ENCODE measurements at regions not wholly inside any gene's neighbourhood (a gene's known extent, or its start where the extent isn't known, plus 50 kb on each side); places are given as distances from the start of the nearest gene placed in this dataset.

DNA sequence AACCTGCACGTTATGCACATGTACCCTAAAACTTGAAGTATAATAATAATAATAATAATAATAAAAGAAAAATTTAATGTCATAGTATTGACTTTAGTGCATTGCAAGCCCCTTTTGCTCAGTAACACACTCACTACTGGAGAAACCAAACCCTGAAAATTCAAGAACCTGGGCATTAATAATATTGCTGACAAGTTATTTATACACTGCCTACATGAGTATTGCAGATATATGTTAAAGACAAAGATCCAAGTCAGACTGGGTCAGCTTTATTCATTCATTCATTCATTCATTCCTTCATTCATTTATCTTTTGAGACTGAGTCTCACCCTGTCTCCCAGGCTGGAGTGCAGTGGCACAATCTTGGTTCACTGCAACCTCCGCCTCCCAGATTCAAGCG is 1711.2 kb downstream of the TP53TG3F start:
- no peak overlapping the region for H3K18ac ChIP-seq (ENCODE audit: insufficient read length, low read depth, low read length)
- H3K9me3 ChIP-seq (ENCODE audit: control insufficient read depth, low read depth, low read length) = peaks cover 58% of the 10 kb centered on the region
- H2BK12ac ChIP-seq (ENCODE audit: insufficient read length, low read depth, low read length) = no peak overlapping the region
- no peaks in the 10 kb centered on the region for H3K79me2 ChIP-seq (ENCODE audit: insufficient read depth, low read length)
- Mint-ChIP-seq H3K4me1 (no peaks in the 10 kb centered on the region), H3K36me3 (ENCODE audit: insufficient read depth in 1 of 3, low read depth in 3 of 3) (peaks cover 5 to 11% (median 10%) of the 10 kb centered on the region in 3 experiments; a peak in 6 of 7 replicates), H3K27ac (no peak overlapping the region), H3K27me3 (ENCODE audit: low read depth) (no peaks in the 10 kb centered on the region; the same call in 1 of the 2 replicates), H3K9me3 (peaks cover 71 to 79% of the 10 kb centered on the region in 2 experiments), H3K4me3 (no peak overlapping the region)
- H3K9ac ChIP-seq (ENCODE audit: extremely low read depth, insufficient read length, low read length) = no peak overlapping the region
- H3K23ac ChIP-seq (ENCODE audit: insufficient read length, low read depth, low read length) = no peak overlapping the region
- DNase-seq = no peak
- no peaks in the 10 kb centered on the region for H3K79me1 ChIP-seq (ENCODE audit: insufficient read depth, low read depth, low read length, poor library complexity, severe bottlenecking)
- no peak overlapping the region for H3K56ac ChIP-seq (ENCODE audit: insufficient read length, low read depth, low read length)
- H3K4me2 ChIP-seq (ENCODE audit: insufficient read depth, insufficient read length, low read length) = no peak overlapping the region
- no peaks in the 10 kb centered on the region for H3K4me1 ChIP-seq (ENCODE audit: insufficient read depth, low read length)
- no peak overlapping the region for H4K5ac ChIP-seq (ENCODE audit: insufficient read length, low read depth, low read length)
- no peak overlapping the region for H3K27ac ChIP-seq (ENCODE audit: insufficient read length, low read depth, low read length)
- no peaks in the 10 kb centered on the region for H4K20me1 ChIP-seq (ENCODE audit: control insufficient read depth, insufficient read depth, insufficient read length)
- no CpG with 5 or more reads among the region's 3 CpGs for WGBS (ENCODE audit: extremely low coverage, insufficient read length, low lambda C conversion rate)
- H3K27me3 ChIP-seq (ENCODE audit: insufficient read depth, low read length) = no peaks in the 10 kb centered on the region
- no peak overlapping the region for H3K4ac ChIP-seq (ENCODE audit: low read depth, low read length)
- TF ChIP-seq, protein P1, sequence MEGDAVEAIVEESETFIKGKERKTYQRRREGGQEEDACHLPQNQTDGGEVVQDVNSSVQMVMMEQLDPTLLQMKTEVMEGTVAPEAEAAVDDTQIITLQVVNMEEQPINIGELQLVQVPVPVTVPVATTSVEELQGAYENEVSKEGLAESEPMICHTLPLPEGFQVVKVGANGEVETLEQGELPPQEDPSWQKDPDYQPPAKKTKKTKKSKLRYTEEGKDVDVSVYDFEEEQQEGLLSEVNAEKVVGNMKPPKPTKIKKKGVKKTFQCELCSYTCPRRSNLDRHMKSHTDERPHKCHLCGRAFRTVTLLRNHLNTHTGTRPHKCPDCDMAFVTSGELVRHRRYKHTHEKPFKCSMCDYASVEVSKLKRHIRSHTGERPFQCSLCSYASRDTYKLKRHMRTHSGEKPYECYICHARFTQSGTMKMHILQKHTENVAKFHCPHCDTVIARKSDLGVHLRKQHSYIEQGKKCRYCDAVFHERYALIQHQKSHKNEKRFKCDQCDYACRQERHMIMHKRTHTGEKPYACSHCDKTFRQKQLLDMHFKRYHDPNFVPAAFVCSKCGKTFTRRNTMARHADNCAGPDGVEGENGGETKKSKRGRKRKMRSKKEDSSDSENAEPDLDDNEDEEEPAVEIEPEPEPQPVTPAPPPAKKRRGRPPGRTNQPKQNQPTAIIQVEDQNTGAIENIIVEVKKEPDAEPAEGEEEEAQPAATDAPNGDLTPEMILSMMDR (conservative IDR thresholded peaks at IDR 0.05) = no peak
- no peaks in the 10 kb centered on the region for H3K23me2 ChIP-seq (ENCODE audit: insufficient read length, low read depth, low read length, poor library complexity, severe bottlenecking)
- no peak overlapping the region for H4K91ac ChIP-seq (ENCODE audit: insufficient read length, low read depth, low read length)
- no peak overlapping the region for H3K14ac ChIP-seq (ENCODE audit: insufficient read depth, low read length)
- H4K8ac ChIP-seq (replicated peaks; ENCODE audit: insufficient read length, low read depth, low read length) = no peak overlapping the region
- H3T11ph ChIP-seq (ENCODE audit: low read length) = no peak overlapping the region
- no peak overlapping the region for H2BK15ac ChIP-seq (ENCODE audit: low read depth, low read length)
- no peak overlapping the region for H2AK5ac ChIP-seq (ENCODE audit: insufficient read length, low read length)
- H2BK120ac ChIP-seq (ENCODE audit: low read depth, low read length, poor library complexity, severe bottlenecking) = no peak overlapping the region
- H2BK20ac ChIP-seq (ENCODE audit: low read depth, low read length, poor library complexity, severe bottlenecking) = no peak overlapping the region
- no peak overlapping the region for H2BK5ac ChIP-seq (ENCODE audit: insufficient read length, low read length)
- no peak overlapping the region for H2AFZ ChIP-seq (ENCODE audit: low read length)

Measured in H9 (cell line).